GM12878 (cell line): ENCODE measurements at regions not wholly inside any gene's neighbourhood (a gene's known extent, or its start where the extent isn't known, plus 50 kb on each side); places are given as distances from the start of the nearest gene placed in this dataset.

Source experiments
- BCLAF1 ChIP-seq: fragments of 450-650 bp; IDR thresholded peaks from 2 replicates; pipeline ENCODE4 v1.6.1; 2017; ENCODE audit warnings: antibody characterized with exemption, mild to moderate bottlenecking, moderate library complexity
- IRF3 ChIP-seq: fragments of 450-650 bp; IDR thresholded peaks from 2 replicates; pipeline ENCODE4 v1.6.1; 2014; ENCODE audit warnings: mild to moderate bottlenecking
- MXI1 ChIP-seq: fragments of 150-350 bp; IDR thresholded peaks from 2 replicates; pipeline ENCODE4 v1.6.1; 2011; ENCODE audit warnings: low read depth, mild to moderate bottlenecking, inconsistent platforms, low read length, improper control_type of control experiment
- RAD21 ChIP-seq: IDR thresholded peaks from 2 replicates; pipeline ENCODE4 v1.6.1; 2011; ENCODE audit warnings: mild to moderate bottlenecking, low read depth, low read length, moderate library complexity; ENCODE audit not compliant: insufficient read depth
- RUNX3 ChIP-seq: IDR thresholded peaks from 2 replicates; pipeline ENCODE4 v1.6.1; 2012; ENCODE audit warnings: low read length, inconsistent platforms
- SREBF1 ChIP-seq: IDR thresholded peaks from 2 replicates; pipeline ENCODE4 v1.6.1; 2012; ENCODE audit warnings: mild to moderate bottlenecking, low read length
- ZBTB4 ChIP-seq: fragments of 450-650 bp; formaldehyde crosslinking; IDR thresholded peaks from 2 replicates; pipeline ENCODE4 v1.4.0; 2022; ENCODE audit warnings: mild to moderate bottlenecking, moderate library complexity

GRCh38 chr17:77596491-77597417 lies 361.7 kb upstream of the TNRC6C start (continued):
- TF ChIP-seq ZBTB4 (CRISPR knock-in tag) (no peak), RUNX3 (no peak), BCLAF1 (no peak), MXI1 (no peak), IRF3 (no peak), SREBF1 (no peak), RAD21 (no peak)
